ENCODE measurements at regions not wholly inside any gene's neighbourhood (a gene's known extent, or its start where the extent isn't known, plus 50 kb on each side); places are given as distances from the start of the nearest gene placed in this dataset.

GRCh38 chr2:18208956-18209355 is 330.5 kb downstream of the KCNS3 start:
- Histone ChIP-seq H3K4me3 (no peak overlapping the region), H3K27me3 (no peaks in the 10 kb centered on the region), H3K36me3 (no peaks in the 10 kb centered on the region), H3K9me3 (no peaks in the 10 kb centered on the region), H3K9ac (ENCODE audit: low read depth in 2 of 2, low read length in 2 of 2) (no peak overlapping the region), H3K4me1 (no peaks in the 10 kb centered on the region), H3K27ac (no peak overlapping the region)
- DNase-seq = no peak
- TF ChIP-seq CTCF (IDR thresholded peaks at IDR 0.05) = no peak
- intact Hi-C loops (cut with DNase I) = no loop called here

DNA sequence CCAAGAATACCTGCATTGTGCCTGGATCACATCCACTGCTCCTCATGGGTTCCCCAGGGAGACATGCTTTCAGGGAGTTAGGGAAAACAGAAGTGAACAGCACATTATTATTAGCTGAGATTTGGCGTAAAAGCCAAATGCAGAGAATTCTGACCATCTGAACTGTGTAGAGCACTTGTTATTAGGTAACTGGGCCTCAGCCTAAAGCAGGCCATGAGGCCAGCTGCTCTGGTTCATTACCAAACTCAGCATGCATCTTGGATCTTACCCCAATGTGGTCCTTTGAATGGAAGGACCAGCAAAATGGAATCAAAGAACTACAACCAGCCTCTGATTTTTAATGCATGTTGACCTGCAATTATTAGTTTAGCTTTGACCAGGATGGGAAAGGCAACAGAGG is 322.3 kb downstream of the KCNS3 start:
- no peak for TF ChIP-seq CTCF (IDR thresholded peaks at IDR 0.05)
- intact Hi-C loops (cut with DNase I) = no loop called here

GRCh38 chr2:18198677-18199076 is 320.2 kb downstream of the KCNS3 start:
- H3K4me3 ChIP-seq = no peak overlapping the region
- H3K9me3 ChIP-seq = no peaks in the 10 kb centered on the region
- no peaks in the 10 kb centered on the region for H3K36me3 ChIP-seq
- DNase-seq = no peak
- H3K27ac ChIP-seq = no peak overlapping the region
- H3K27me3 ChIP-seq = no peaks in the 10 kb centered on the region
- H3K9ac ChIP-seq (ENCODE audit: low read depth in 2 of 2, low read length in 2 of 2) = no peak overlapping the region
- TF ChIP-seq CTCF (IDR thresholded peaks at IDR 0.05) = no peak
- H3K4me1 ChIP-seq = no peaks in the 10 kb centered on the region
- intact Hi-C loops (cut with DNase I) = no loop called here

More for the DNA sequence above, 322.3 kb downstream of the KCNS3 start:
- Histone ChIP-seq H3K36me3 (no peaks in the 10 kb centered on the region), H3K9me3 (no peaks in the 10 kb centered on the region), H3K27ac (no peak overlapping the region), H3K27me3 (no peaks in the 10 kb centered on the region), H3K4me1 (no peaks in the 10 kb centered on the region), H3K9ac (ENCODE audit: low read depth in 2 of 2, low read length in 2 of 2) (no peak overlapping the region), H3K4me3 (no peak overlapping the region)
- DNase-seq = no peak

GRCh38 chr2:18194161-18194560 is 315.7 kb downstream of the KCNS3 start:
- H3K36me3 ChIP-seq = no peaks in the 10 kb centered on the region
- TF ChIP-seq CTCF (IDR thresholded peaks at IDR 0.05) = no peak
- H3K4me1 ChIP-seq = no peaks in the 10 kb centered on the region
- DNase-seq = no peak
- intact Hi-C loops (cut with DNase I) = no loop called here
- H3K9ac ChIP-seq (ENCODE audit: low read depth in 2 of 2, low read length in 2 of 2) = no peak overlapping the region
- no peak overlapping the region for H3K27ac ChIP-seq
- no peaks in the 10 kb centered on the region for H3K9me3 ChIP-seq
- no peaks in the 10 kb centered on the region for H3K27me3 ChIP-seq
- H3K4me3 ChIP-seq = no peak overlapping the region

GRCh38 chr2:18186816-18187613 is 308.5 kb downstream of the KCNS3 start:
- Histone ChIP-seq H3K9ac (ENCODE audit: low read depth in 2 of 2, low read length in 2 of 2) (no peak overlapping the region), H3K27me3 (no peaks in the 10 kb centered on the region), H3K36me3 (no peaks in the 10 kb centered on the region), H3K4me3 (no peak overlapping the region), H3K4me1 (no peaks in the 10 kb centered on the region), H3K27ac (no peak overlapping the region), H3K9me3 (no peaks in the 10 kb centered on the region)
- DNase-seq = no peak
- no peak for TF ChIP-seq CTCF (IDR thresholded peaks at IDR 0.05)
- intact Hi-C loops (cut with DNase I) = loop anchor here (10.0 kb wide), 1 partner anchor 188 kb away; no protein-coding TSS in a partner anchor

All from colonic mucosa (tissue), 4 donors.